ENCODE measurements at regions not wholly inside any gene's neighbourhood (a gene's known extent, or its start where the extent isn't known, plus 50 kb on each side); places are given as distances from the start of the nearest gene placed in this dataset.

DNA sequence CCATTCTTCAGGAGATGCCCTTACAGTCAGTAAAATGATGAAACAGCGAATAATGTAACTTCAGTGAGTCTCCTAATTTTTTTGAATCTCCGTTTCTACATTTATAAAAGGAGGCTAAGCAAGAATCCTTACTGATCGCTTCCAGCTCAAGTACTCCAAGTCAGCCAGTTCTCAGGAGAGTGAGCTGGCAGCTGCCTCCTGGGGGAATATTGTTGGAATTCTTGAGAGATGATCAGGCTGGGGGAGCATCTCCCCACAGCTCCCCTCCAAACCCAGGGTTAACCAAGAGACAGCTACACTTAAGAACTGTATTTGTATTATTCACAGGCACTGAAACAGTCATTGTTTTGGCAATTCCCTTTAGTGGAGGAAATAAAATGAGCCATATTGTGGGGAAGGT is 89.1 kb upstream of the PCSK2 start:
- no peak for DNase-seq

DNA sequence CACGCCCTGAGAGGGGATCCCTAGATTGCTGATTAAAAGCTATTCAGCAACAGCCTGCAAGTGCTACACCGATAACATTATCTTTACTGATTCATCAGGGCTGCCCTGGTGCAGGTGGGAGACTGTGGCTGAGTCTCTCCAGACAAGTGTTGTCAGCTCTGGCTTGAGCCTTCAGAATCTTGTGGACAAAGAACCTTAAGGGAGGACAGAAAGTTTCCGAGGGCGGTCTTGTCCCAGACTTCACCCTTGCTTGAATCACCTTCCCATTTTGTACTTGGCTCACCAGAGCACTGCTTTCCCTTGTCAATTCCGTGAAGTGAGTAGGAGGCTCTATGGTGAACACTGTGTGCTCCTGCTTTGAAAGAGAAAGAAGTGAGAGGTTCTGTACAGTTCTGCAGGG is 88.6 kb upstream of the PCSK2 start:
- no peak for DNase-seq

DNA sequence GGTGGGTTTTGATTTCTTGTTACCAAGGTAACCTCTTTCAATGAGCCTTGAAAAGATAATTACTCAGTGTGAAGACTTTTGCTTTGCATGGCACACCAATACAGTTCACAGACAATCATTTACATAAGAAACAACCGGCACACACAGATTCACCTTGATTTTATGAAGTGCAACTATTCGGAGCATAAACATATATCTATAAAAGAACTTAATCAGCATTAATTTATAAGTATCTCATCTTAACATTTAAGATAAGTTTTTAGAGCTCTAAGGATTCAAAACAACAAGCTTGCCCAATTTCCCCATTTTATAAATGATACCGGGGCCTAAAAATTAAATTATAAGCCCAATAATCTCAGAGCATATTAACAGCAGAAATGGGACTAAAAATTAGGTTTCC is 85.9 kb upstream of the PCSK2 start:
- no peak for DNase-seq

DNA sequence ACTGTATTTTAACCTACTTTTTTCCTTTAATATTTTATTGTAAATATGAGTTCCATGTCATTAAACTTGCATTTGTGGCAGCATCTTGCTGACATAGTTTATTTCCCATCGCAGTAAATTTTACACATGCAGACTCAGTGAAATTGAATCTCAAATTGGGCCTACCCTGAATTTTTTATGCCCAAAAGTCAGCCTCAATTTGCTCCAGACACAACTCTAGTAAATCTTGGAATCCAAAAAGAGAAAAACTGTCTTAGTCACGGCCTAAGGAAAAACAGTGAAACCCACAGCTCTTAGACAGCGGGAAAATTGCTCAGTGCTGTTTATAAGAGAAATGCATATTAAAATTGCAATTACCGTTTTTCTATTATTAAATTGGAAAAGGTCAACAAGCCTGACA is 85.3 kb upstream of the PCSK2 start:
- DNase-seq: no peak

DNA sequence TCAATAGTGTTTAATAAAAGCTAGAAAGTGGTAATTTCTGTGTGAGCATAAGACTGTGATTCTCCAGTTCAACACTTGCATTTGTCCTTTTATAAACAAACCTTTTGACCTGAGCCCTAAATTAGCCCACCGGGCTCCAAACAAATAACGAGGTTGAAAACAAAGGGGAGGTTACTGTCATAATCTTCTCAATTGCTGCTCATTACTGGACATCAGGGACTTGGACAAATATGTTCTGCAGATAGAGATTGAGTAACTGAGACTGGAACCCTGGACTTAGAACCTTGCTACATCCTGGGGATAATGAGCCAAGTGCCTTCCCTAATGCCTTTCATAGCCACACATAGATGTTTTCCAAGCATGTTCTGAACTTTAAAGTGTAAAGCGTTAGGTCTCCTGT is 84.2 kb upstream of the PCSK2 start:
- no peak for DNase-seq

DNA sequence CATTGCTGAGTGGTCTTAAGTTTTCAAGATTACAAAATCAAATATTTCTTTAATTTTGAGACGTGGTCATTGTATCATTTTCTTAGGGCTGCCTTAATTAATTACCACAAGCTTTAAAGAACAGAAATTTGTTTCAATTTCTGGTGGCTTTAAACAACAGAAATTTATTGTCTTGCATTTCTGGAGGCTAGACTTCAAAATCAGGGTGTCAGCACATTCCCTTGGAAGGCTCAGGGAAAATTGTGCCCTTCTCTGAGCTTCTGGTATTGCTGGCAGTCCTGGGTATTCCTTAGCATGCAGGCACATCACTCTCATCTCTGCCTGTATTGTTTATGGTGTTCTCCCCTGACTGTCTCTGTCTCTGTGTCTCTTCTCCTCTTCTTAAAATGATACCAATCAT is 76.0 kb upstream of the PCSK2 start:
- DNase-seq: no peak

DNA sequence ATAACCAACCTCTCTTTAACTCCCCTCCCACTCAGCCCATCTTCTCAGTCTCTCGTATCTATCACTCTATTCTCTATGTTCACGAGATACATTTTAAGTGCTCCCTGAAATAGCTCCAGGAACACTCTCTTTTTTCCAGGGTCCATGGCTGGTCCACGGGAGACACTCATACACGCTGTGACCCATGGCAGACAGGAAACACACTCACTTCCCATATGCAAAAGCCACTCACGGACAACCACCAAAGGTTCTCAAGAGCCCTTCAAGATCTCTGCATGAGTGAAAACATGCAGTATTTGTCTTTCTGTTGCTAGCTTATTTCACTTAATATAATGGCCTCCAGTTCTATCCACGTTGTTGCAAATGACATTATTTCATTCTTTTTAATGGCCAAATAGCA is 71.4 kb upstream of the PCSK2 start:
- no peak for DNase-seq

DNA sequence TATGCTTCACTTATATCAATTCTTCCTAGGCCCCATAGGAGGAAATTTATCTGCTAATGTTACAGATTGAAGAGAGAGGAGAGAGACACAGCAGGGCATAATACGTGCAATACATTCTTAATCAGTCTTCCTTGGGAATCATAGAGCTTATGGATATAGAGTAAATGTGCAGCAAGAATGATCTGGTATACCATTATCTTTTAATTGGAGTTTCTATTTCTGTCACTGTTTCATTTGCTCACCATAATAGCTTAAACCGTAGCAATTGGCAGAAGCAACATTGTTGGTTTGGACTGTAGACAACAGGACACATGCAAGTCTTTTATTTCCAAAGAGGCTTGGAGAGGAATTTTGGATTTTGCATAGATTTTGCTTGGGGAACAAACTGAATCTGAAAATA is 68.1 kb upstream of the PCSK2 start:
- no peak for DNase-seq

DNA sequence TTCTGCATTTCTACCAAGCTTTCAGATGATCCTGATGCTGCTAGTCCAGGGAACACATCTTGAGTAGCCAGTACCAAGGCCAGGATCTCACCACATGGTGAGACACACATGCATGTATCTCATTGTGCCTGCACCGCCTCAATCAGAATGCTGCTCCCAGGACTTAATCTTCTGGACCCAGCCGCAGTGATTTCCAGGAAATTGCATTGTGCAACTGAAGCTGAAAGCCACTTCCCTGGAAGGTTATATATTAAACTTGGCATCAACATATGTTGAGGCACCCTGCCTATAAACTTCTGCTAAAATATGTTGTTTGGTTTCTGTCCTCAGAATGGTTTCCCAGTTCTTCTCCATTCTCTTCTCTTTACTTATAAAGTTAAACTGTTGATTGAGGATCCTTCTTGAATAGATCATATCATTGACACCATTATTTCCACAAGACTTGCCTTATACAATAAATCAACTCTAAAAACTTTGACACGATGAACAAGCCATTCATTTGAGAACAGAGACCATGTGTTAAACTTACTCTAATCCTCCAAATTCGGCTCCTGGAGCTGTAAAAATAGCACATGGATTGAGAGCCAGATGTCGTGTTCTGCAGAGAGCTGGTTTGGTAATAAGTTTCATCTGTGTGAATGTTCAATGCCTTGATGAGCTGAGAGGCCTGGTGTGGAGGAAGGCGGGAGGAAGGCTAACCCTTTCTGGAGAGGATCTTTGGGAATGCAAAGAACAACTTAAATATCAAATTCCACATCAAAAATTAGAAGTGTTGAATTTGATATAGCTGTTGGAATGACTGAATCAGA is 65.0 kb upstream of the PCSK2 start:
- no peak for DNase-seq

DNA sequence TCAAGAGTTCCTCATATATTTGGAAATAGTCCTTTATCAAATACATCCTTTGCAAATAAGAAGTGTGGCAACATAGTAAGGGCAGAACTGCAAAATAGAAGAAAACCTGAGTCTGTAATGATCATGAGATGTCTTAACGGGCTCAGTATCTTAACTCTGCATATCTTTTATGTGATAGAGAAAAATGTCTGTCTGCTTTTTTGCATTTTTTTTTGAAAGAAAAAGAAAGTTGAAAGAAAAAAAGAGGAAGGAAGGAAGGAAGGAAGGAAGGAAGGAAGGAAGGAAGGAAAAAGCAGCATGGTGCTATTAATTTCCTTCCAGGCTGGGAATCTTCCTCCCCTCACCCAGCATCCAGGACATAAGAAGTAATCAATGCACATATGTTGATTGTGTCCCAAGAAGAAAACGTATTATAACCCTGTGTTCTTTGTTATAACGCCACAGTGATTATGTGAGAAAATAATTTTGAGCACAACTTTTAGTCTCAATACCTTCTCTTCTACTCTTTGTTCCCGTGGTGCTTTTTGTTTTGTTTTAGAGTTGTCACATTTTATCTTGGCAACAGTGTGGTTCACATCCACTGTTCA is 58.7 kb upstream of the PCSK2 start:
- DNase-seq: no peak

DNA sequence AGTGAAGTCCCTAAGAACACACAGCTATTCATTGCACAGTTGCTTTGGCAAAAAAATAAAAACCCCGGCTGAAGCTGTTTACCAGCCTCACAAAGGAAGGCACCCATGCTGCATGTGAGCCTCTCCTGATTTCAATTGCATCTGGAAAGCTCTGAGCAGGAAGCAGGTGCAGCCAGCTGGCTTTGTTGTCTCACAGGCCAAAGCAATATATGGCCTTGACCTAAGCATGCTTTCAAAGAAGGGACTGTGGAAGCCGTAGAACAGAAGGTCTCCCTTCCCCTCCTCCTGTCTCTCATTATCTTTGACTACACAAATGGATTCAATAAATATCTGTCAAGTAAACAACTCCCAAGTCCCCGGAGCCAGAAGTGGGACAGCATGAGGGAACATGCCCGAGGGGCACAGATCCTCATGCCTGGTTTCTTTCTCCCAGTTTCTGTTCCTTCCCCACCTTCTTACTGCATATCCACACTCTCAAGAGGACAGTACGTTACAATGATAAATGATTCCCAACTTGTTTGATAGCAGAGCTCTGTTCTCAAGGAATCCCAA is 57.2 kb upstream of the PCSK2 start:
- no peak for DNase-seq

DNA sequence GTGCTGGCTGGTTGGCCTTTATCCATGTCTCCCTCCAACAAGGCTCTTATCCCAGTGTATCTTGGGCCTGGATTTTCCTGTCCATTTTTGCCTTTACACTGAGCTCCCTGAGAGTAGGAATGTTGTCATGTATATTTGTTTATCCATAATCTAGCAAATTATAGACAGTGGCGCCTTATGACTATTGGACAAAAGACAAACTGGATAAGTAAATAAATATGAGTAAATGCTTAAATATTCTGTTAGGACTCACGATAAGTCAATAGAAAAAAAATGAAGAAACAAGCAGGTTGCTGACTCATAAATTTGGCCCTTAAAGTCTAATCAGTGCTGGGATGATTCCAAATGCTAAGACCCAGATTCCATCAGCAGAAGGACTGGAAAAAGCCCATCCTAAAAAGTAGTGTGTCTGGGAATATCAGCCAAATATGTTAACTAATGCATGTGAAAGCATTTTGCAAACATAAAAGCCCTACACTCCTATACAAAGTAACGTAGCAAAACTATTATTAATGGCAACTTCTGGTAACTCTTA is 55.0 kb upstream of the PCSK2 start:
- no peak for DNase-seq

DNA sequence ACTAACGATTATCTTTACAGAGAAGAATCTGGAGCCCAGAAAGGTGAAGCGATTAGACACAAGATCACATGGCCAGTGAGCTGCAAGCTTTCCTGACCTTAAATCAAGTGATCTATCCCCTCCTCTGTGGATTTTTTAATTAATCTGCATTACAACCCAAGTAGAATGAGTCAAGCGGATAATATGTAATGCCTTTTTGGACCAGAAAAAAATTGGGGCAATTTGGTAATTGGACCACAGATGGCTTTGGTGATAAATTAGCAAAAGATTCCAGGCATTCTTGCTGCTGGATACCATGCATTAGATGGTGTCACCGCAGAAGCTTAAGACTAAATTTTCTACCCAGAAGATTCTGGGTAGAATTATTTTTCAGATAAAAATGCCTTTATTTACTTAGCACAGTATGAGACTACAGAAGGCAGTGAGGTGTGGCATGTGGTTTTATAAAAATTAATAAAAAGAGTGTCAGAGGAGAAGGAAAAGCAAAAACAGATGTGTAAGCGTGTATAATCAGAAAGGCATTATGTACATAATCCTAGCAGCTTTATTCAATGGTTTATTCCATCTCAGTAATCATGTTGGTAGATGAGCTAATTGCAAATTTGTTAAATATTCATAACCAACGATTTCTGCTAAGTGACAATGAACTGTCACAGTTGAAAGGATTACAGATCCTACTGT is 53.9 kb upstream of the PCSK2 start:
- DNase-seq: no peak

Data from effector CD8-positive, alpha-beta T cell (primary cell).